Muscle layer of colon (tissue), 2 donors: ENCODE measurements at regions not wholly inside any gene's neighbourhood (a gene's known extent, or its start where the extent isn't known, plus 50 kb on each side); places are given as distances from the start of the nearest gene placed in this dataset.
"Not testable (repeated sequence)": the region's sequence is repeated elsewhere in the genome, so short reads cannot be mapped to it uniquely, and the experiment has no call there.

Experiments used
- H3K27ac ChIP-seq: one replicate; pipeline ENCODE4 v1.7.0; 2013; ENCODE audit warnings: low read depth, mild to moderate bottlenecking, low read length, moderate library complexity
- H3K27me3 ChIP-seq, 2 donors: one replicate each; pipeline ENCODE4 v1.7.0; 2013; ENCODE audit warnings: low read length in 2 of 2, mild to moderate bottlenecking in 2 of 2; ENCODE audit not compliant: insufficient read depth in 2 of 2, control insufficient read depth in 1 of 2
- H3K36me3 ChIP-seq: one replicate; pipeline ENCODE4 v1.7.0; 2013; ENCODE audit warnings: mild to moderate bottlenecking, low read length; ENCODE audit not compliant: insufficient read depth
- H3K4me1 ChIP-seq: one replicate; pipeline ENCODE4 v1.7.0; 2013; ENCODE audit warnings: mild to moderate bottlenecking, low read length; ENCODE audit not compliant: insufficient read depth
- H3K4me3 ChIP-seq, 2 donors: one replicate each; pipeline ENCODE4 v1.7.0; 2013; ENCODE audit warnings: low read length in 2 of 2, low read depth in 1 of 2, mild to moderate bottlenecking in 1 of 2, moderate library complexity in 1 of 2
- H3K9ac ChIP-seq: one replicate; pipeline ENCODE4 v1.7.0; 2013; ENCODE audit warnings: low read length
- H3K9me3 ChIP-seq: one replicate; pipeline ENCODE4 v1.7.0; 2013; ENCODE audit warnings: mild to moderate bottlenecking, low read length
- donor health status: abdominal sarcoma.
- donor health status: Adenocarcinoma of cecum.

GRCh38 chrX:69054497-69054896 lies 110.8 kb downstream of the PJA1 start:
- not testable (repeated sequence) for H3K36me3 ChIP-seq, H3K9me3 ChIP-seq, H3K27ac ChIP-seq, H3K4me3 ChIP-seq, H3K9ac ChIP-seq, H3K27me3 ChIP-seq, H3K4me1 ChIP-seq

GRCh38 chrX:69051901-69052300 lies 113.4 kb downstream of the PJA1 start:
- Histone ChIP-seq H3K27ac (no peak overlapping the region), H3K4me1 (no peaks in the 10 kb centered on the region), H3K4me3 (no peak overlapping the region), H3K36me3 (no peaks in the 10 kb centered on the region), H3K27me3 (peaks cover 0 to 4% of the 10 kb centered on the region in 2 donors), H3K9me3 (no peaks in the 10 kb centered on the region), H3K9ac (no peak overlapping the region)

GRCh38 chrX:69050051-69050765 lies 115.0 kb downstream of the PJA1 start:
- Histone ChIP-seq H3K36me3 (no peaks in the 10 kb centered on the region), H3K4me1 (no peaks in the 10 kb centered on the region), H3K27ac (no peak overlapping the region), H3K27me3 (peaks cover 0 to 4% of the 10 kb centered on the region in 2 donors), H3K4me3 (no peak overlapping the region), H3K9me3 (no peaks in the 10 kb centered on the region), H3K9ac (no peak overlapping the region)

GRCh38 chrX:69046996-69047490 lies 118.2 kb downstream of the PJA1 start:
- no peak overlapping the region for H3K27ac ChIP-seq
- no peak overlapping the region for H3K9ac ChIP-seq
- peaks cover 0 to 4% of the 10 kb centered on the region in 2 donors for H3K27me3 ChIP-seq
- no peaks in the 10 kb centered on the region for H3K36me3 ChIP-seq
- no peaks in the 10 kb centered on the region for H3K4me1 ChIP-seq
- no peak overlapping the region for H3K4me3 ChIP-seq
- no peaks in the 10 kb centered on the region for H3K9me3 ChIP-seq

GRCh38 chrX:69045616-69046345 lies 119.5 kb downstream of the PJA1 start:
- Histone ChIP-seq H3K9me3 (no peaks in the 10 kb centered on the region), H3K36me3 (no peaks in the 10 kb centered on the region), H3K4me3 (no peak overlapping the region), H3K4me1 (no peaks in the 10 kb centered on the region), H3K9ac (no peak overlapping the region), H3K27ac (no peak overlapping the region), H3K27me3 (peaks cover 0 to 4% of the 10 kb centered on the region in 2 donors)

- no peaks in the 10 kb centered on the region for H3K9me3 ChIP-seq
- no peak overlapping the region for H3K27ac ChIP-seq
- no peak overlapping the region for H3K4me3 ChIP-seq
- H3K9ac ChIP-seq, result no peak overlapping the region
- H3K4me1 ChIP-seq, result no peaks in the 10 kb centered on the region
- H3K36me3 ChIP-seq, result no peaks in the 10 kb centered on the region
- H3K27me3 ChIP-seq, result no peaks in the 10 kb centered on the region
Observed at GRCh38 chrX:69038816-69039215, 126.4 kb downstream of the PJA1 start.

GRCh38 chrX:69038188-69038587 lies 127.1 kb downstream of the PJA1 start:
- Histone ChIP-seq H3K4me3 (no peak overlapping the region), H3K27ac (no peak overlapping the region), H3K9me3 (no peaks in the 10 kb centered on the region), H3K27me3 (no peaks in the 10 kb centered on the region), H3K4me1 (no peaks in the 10 kb centered on the region), H3K9ac (no peak overlapping the region), H3K36me3 (no peaks in the 10 kb centered on the region)

GRCh38 chrX:69037786-69038185 lies 127.5 kb downstream of the PJA1 start:
- Histone ChIP-seq H3K9ac (no peak overlapping the region), H3K4me3 (no peak overlapping the region), H3K27me3 (no peaks in the 10 kb centered on the region), H3K4me1 (no peaks in the 10 kb centered on the region), H3K27ac (no peak overlapping the region), H3K36me3 (no peaks in the 10 kb centered on the region), H3K9me3 (no peaks in the 10 kb centered on the region)

- H3K9ac ChIP-seq, result no peak overlapping the region
- no peak overlapping the region for H3K4me3 ChIP-seq
- no peaks in the 10 kb centered on the region for H3K27me3 ChIP-seq
- no peak overlapping the region for H3K27ac ChIP-seq
- no peaks in the 10 kb centered on the region for H3K4me1 ChIP-seq
- no peaks in the 10 kb centered on the region for H3K36me3 ChIP-seq
- no peaks in the 10 kb centered on the region for H3K9me3 ChIP-seq
Observed at GRCh38 chrX:69036674-69037573, 128.3 kb downstream of the PJA1 start.

GRCh38 chrX:69034451-69034850 lies 130.8 kb downstream of the PJA1 start:
- Histone ChIP-seq H3K36me3 (no peaks in the 10 kb centered on the region), H3K9ac (no peak overlapping the region), H3K4me3 (no peak overlapping the region), H3K27me3 (no peaks in the 10 kb centered on the region), H3K4me1 (no peaks in the 10 kb centered on the region), H3K9me3 (no peaks in the 10 kb centered on the region), H3K27ac (no peak overlapping the region)

GRCh38 chrX:69033936-69034335 lies 131.3 kb downstream of the PJA1 start:
- Histone ChIP-seq H3K9ac (no peak overlapping the region), H3K4me3 (no peak overlapping the region), H3K4me1 (no peaks in the 10 kb centered on the region), H3K9me3 (no peaks in the 10 kb centered on the region), H3K27me3 (no peaks in the 10 kb centered on the region), H3K27ac (no peak overlapping the region), H3K36me3 (no peaks in the 10 kb centered on the region)
